ENCODE measurements at regions not wholly inside any gene's neighbourhood (a gene's known extent, or its start where the extent isn't known, plus 50 kb on each side); places are given as distances from the start of the nearest gene placed in this dataset.

GRCh38 chr20:53873230-53873604 is 197.2 kb downstream of the BCAS1 start:
- H3K4me1 ChIP-seq: peaks cover 15% of the 10 kb centered on the region
- no peaks in the 10 kb centered on the region for H3K79me2 ChIP-seq
- H3K9ac ChIP-seq: no peak overlapping the region
- no peaks in the 10 kb centered on the region for H3K36me3 ChIP-seq (ENCODE audit: control insufficient read depth, insufficient read depth, low read length)
- no peaks in the 10 kb centered on the region for H3K27me3 ChIP-seq (ENCODE audit: control insufficient read depth, insufficient read depth, low read length)
- H3K4me2 ChIP-seq (ENCODE audit: low read length): no peak overlapping the region
- H2AFZ ChIP-seq: peak overlapping the region; percentile 63
- no peak for TF ChIP-seq CTCF (IDR thresholded peaks at IDR 0.05)
- no peak overlapping the region for H3K4me3 ChIP-seq (ENCODE audit: low read depth, low read length)
- H3K9me3 ChIP-seq (ENCODE audit: control insufficient read depth, low read length): no peaks in the 10 kb centered on the region
- H3K27ac ChIP-seq: no peak overlapping the region

- Histone ChIP-seq H3K27ac (no peak overlapping the region), H3K4me3 (ENCODE audit: low read depth, low read length) (no peak overlapping the region)
Observed at GRCh38 chr20:53872561-53873229, 197.7 kb downstream of the BCAS1 start.

GRCh38 chr20:53872081-53872541 is 198.3 kb downstream of the BCAS1 start:
- Histone ChIP-seq H3K79me2 (no peaks in the 10 kb centered on the region), H3K36me3 (ENCODE audit: control insufficient read depth, insufficient read depth, low read length) (no peaks in the 10 kb centered on the region), H3K27me3 (ENCODE audit: control insufficient read depth, insufficient read depth, low read length) (no peaks in the 10 kb centered on the region), H3K9me3 (ENCODE audit: control insufficient read depth, low read length) (no peaks in the 10 kb centered on the region), H3K4me1 (peaks cover 24% of the 10 kb centered on the region), H3K4me3 (ENCODE audit: low read depth, low read length) (no peak overlapping the region), H3K4me2 (ENCODE audit: low read length) (no peak overlapping the region), H2AFZ (peak overlapping the region; percentile 46), H3K9ac (no peak overlapping the region), H3K27ac (no peak overlapping the region)
- no peak for TF ChIP-seq CTCF (IDR thresholded peaks at IDR 0.05)

More at GRCh38 chr20:53872561-53873229, 197.7 kb downstream of the BCAS1 start:
- Histone ChIP-seq H3K36me3 (ENCODE audit: control insufficient read depth, insufficient read depth, low read length) (no peaks in the 10 kb centered on the region), H2AFZ (peak overlapping the region; percentile 63), H3K4me2 (ENCODE audit: low read length) (no peak overlapping the region), H3K79me2 (no peaks in the 10 kb centered on the region), H3K27me3 (ENCODE audit: control insufficient read depth, insufficient read depth, low read length) (no peaks in the 10 kb centered on the region), H3K9me3 (ENCODE audit: control insufficient read depth, low read length) (no peaks in the 10 kb centered on the region), H3K9ac (no peak overlapping the region), H3K4me1 (peaks cover 19% of the 10 kb centered on the region)
- no peak for TF ChIP-seq CTCF (IDR thresholded peaks at IDR 0.05)

- H3K36me3 ChIP-seq (ENCODE audit: control insufficient read depth, insufficient read depth, low read length): no peaks in the 10 kb centered on the region
- no peaks in the 10 kb centered on the region for H3K79me2 ChIP-seq
- peak overlapping the region; percentile 46 for H2AFZ ChIP-seq
- H3K4me1 ChIP-seq: peaks cover 30% of the 10 kb centered on the region
- TF ChIP-seq CTCF (IDR thresholded peaks at IDR 0.05): no peak
- H3K4me3 ChIP-seq (ENCODE audit: low read depth, low read length): no peak overlapping the region
- H3K4me2 ChIP-seq (ENCODE audit: low read length): no peak overlapping the region
- no peaks in the 10 kb centered on the region for H3K27me3 ChIP-seq (ENCODE audit: control insufficient read depth, insufficient read depth, low read length)
- H3K9ac ChIP-seq: no peak overlapping the region
- no peaks in the 10 kb centered on the region for H3K9me3 ChIP-seq (ENCODE audit: control insufficient read depth, low read length)
- peak overlapping the region; percentile 93 for H3K27ac ChIP-seq
Observed at GRCh38 chr20:53871541-53871940, 198.9 kb downstream of the BCAS1 start.

Data from parathyroid adenoma (tissue), 2 donors.